ENCODE measurements at regions not wholly inside any gene's neighbourhood (a gene's known extent, or its start where the extent isn't known, plus 50 kb on each side); places are given as distances from the start of the nearest gene placed in this dataset.

DNA sequence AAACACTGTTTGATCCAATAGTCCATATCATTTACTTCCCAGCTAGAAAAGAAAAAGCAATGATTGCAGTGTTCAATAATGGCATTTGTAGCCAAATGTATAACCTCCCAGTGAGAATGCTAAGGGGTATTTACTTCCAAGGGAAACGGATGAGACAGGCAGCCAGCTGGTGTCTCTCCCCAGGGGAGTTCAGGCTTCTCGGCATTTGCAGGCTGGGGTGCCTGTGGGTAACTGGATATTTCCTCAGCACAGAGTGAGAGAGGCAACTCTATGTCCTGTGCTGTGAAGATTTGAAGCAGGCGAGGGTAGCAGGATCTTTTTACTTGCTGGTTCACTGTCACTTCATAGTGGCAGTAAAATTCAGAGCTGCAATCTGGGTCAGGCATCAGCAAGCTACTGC, 1455.6 kb upstream of the TMEM132C start:
- TF ChIP-seq, protein P1, sequence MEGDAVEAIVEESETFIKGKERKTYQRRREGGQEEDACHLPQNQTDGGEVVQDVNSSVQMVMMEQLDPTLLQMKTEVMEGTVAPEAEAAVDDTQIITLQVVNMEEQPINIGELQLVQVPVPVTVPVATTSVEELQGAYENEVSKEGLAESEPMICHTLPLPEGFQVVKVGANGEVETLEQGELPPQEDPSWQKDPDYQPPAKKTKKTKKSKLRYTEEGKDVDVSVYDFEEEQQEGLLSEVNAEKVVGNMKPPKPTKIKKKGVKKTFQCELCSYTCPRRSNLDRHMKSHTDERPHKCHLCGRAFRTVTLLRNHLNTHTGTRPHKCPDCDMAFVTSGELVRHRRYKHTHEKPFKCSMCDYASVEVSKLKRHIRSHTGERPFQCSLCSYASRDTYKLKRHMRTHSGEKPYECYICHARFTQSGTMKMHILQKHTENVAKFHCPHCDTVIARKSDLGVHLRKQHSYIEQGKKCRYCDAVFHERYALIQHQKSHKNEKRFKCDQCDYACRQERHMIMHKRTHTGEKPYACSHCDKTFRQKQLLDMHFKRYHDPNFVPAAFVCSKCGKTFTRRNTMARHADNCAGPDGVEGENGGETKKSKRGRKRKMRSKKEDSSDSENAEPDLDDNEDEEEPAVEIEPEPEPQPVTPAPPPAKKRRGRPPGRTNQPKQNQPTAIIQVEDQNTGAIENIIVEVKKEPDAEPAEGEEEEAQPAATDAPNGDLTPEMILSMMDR (IDR thresholded peaks at IDR 0.05; ENCODE audit: borderline replicate concordance, control extremely low read depth, extremely low read depth, insufficient read depth, missing control alignments): no peak
- DNase-seq (ENCODE audit: low spot score): no peak
- in situ Hi-C loops (cut with MboI; ENCODE audit: low sequenced_read_pairs, unreplicated experiment): no loop called here

DNA sequence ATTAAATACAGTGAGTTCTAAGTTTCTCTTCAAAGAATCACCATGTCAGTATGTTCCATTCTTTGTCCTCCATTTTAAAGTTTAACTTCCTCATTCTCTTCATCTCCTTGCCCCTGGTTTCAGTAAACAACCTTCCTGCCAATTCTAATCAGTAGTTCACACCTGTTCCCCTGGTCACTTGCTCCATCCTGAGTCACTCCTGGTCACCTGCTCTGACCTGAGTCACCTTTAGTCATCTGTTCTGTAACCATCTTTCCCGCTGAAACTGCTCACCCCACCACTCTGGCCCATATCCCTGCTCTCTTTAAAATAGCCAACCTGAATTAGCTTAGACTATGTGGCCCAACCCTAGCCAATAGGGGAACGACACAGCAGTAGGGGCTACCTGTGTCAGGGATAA, 1447.4 kb upstream of the TMEM132C start:
- in situ Hi-C loops (cut with MboI; ENCODE audit: low sequenced_read_pairs, unreplicated experiment): no loop called here
- TF ChIP-seq, protein P1 (IDR thresholded peaks at IDR 0.05; ENCODE audit: borderline replicate concordance, control extremely low read depth, extremely low read depth, insufficient read depth, missing control alignments): no peak
- DNase-seq (ENCODE audit: low spot score): no peak

DNA sequence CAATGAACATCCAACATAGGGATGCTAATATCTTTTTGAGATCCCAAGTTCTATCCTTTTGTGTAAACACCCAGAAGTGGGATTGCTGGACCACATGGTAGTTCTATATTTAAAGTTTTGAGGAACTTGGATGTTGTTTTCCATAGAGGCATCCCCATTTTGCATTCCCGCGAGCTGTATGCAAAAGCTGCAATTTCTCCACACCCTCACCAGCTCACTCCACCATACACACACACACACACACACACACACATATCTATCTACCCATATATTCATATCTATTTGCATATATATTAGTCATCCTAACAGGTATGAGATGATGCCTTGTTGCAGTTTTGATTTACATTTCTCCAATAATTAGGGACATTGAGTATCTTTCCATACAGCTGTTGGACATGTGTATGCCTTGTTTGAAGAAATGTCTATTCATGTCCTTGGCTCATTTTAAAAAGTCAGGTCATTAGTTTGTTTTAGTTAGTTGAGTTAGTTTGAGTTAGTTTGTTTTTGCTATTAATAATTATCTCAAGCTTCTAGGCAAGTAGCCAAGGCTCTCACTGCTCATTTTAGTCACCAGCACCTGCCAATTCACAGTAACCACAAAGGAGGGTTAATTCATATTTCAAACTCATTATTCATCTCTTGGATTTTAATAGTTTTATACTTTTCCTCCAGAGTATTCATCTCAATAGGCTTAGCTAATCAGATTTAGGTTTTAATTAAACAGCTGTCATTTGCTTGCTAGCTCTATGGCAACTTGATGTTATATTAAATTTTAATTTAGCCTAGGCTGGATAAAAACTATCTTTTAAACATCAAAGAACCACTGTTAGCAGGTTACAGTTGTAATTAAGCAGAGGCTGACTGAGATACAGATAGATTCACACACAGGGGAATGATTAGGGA, 1435.9 kb upstream of the TMEM132C start:
- TF ChIP-seq, protein P1 (IDR thresholded peaks at IDR 0.05; ENCODE audit: borderline replicate concordance, control extremely low read depth, extremely low read depth, insufficient read depth, missing control alignments): no peak
- in situ Hi-C loops (cut with MboI; ENCODE audit: low sequenced_read_pairs, unreplicated experiment): no loop called here
- no peak for DNase-seq (ENCODE audit: low spot score)

DNA sequence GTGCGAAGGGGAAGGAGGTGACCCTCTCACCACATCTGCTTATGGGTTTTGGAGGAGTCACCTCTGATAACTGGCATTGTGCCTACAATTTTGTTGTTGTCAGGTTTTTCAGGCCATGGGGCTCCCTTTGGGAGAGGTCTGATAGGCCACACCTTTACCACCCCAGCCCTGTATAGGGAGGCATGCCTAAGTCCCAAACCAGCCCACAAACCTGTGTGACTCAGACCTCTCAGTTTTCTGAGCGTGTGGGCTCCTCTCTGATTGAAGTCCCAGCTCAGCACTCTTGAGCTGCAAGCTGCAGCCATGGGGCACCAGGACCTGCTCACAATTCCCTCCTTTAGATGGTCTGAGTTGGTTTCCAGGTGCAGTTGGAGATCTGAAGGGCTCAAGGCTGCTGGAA, 1429.3 kb upstream of the TMEM132C start:
- DNase-seq (ENCODE audit: low spot score): no peak
- in situ Hi-C loops (cut with MboI; ENCODE audit: low sequenced_read_pairs, unreplicated experiment): no loop called here
- TF ChIP-seq, protein P1 (IDR thresholded peaks at IDR 0.05; ENCODE audit: borderline replicate concordance, control extremely low read depth, extremely low read depth, insufficient read depth, missing control alignments): no peak

DNA sequence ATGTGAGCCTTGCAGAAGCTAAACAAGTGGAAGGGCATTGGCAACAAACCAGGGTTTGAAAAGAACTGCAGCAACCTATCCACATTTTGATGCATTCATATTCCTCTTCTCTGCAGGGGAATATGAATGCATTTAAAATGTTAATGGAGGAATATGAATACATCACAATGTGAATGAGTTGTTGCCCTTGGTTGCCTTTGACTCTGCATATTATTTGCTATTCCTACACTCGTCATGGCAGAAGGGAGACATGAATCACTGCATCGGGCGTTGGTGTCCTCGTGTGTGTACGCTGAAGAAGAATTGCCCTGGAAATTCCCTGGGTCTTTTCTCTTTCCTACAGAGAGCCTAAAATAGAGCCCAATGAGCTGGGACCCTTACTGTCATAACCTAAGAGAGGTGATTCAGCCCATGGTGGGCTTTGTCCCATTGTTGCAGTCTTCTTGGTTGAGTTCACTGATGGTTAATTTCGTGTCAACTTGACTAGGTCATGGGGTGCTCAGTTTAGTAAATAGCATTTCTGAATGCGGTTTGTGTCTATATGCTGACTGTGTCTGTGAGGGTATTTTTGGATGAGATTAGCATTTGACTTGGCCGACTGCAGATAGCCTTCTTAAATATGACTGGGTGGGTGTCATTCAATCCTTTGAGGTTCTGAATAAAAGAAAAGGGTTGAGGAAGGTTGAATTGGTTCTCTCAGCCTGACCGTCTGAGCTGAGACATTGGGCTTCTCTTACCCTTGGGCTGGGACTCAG, 1422.9 kb upstream of the TMEM132C start:
- in situ Hi-C loops (cut with MboI; ENCODE audit: low sequenced_read_pairs, unreplicated experiment): no loop called here
- DNase-seq (ENCODE audit: low spot score): no peak
- TF ChIP-seq, protein P1 (IDR thresholded peaks at IDR 0.05; ENCODE audit: borderline replicate concordance, control extremely low read depth, extremely low read depth, insufficient read depth, missing control alignments): no peak

DNA sequence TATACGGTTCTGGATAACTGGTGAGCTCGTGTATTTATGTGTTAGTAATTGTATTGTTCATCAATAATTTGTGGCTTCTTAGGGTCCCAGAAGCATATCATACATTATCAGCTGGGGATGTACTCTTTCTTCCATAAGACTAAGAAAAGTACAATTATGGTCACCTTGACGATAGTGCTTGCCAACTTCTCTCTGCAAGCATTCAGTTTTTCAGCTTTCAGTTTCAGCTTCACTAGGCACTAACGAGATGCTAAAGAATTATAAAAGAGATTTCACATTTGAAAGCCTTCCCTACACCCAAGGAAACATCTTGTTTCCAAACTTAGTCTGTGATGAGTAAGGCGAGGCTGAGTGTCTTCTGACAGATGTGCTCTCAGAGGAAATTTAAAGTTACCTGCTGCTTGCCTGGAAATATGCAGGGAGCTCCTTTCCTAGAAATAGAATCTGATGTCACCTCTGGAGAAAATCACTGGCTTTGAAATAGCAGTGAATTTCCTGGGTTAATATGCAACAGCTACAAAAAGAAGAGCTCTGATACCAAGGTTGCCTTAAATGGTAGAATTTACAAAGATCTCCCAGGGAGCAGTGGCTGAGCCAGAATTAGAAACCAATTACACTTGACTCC, 1419.9 kb upstream of the TMEM132C start:
- in situ Hi-C loops (cut with MboI; ENCODE audit: low sequenced_read_pairs, unreplicated experiment): no loop called here
- TF ChIP-seq, protein P1 (IDR thresholded peaks at IDR 0.05; ENCODE audit: borderline replicate concordance, control extremely low read depth, extremely low read depth, insufficient read depth, missing control alignments): no peak
- DNase-seq (ENCODE audit: low spot score): no peak

Measured in GM13976 (cell line).